ENCODE measurements at regions not wholly inside any gene's neighbourhood (a gene's known extent, or its start where the extent isn't known, plus 50 kb on each side); places are given as distances from the start of the nearest gene placed in this dataset.

- no peaks in the 10 kb centered on the region for H3K27me3 ChIP-seq (ENCODE audit: insufficient read depth, low read length)
Measured at GRCh38 chr17:74052993-74053711, 150.3 kb upstream of the RPL38 start.

GRCh38 chr17:74053712-74054078 is 149.8 kb upstream of the RPL38 start:
- no peaks in the 10 kb centered on the region for H3K4me1 ChIP-seq (ENCODE audit: insufficient read depth, low read length)
- no peak overlapping the region for H3K4me3 ChIP-seq (ENCODE audit: low read length)
- no peaks in the 10 kb centered on the region for H3K27me3 ChIP-seq (ENCODE audit: insufficient read depth, low read length)
- no peaks in the 10 kb centered on the region for H3K9me3 ChIP-seq (ENCODE audit: insufficient read depth, low read depth, low read length)
- H3K36me3 ChIP-seq (ENCODE audit: insufficient read depth, low read depth, low read length), result no peaks in the 10 kb centered on the region
- no peak overlapping the region for H3K27ac ChIP-seq (ENCODE audit: low read length)
- H3K9ac ChIP-seq (ENCODE audit: low read depth, low read length), result no peak overlapping the region

More at GRCh38 chr17:74052993-74053711, 150.3 kb upstream of the RPL38 start:
- H3K36me3 ChIP-seq (ENCODE audit: insufficient read depth, low read depth, low read length), result no peaks in the 10 kb centered on the region
- no peaks in the 10 kb centered on the region for H3K9me3 ChIP-seq (ENCODE audit: insufficient read depth, low read depth, low read length)
- no peak overlapping the region for H3K9ac ChIP-seq (ENCODE audit: low read depth, low read length)
- H3K27ac ChIP-seq (ENCODE audit: low read length), result no peak overlapping the region
- H3K4me3 ChIP-seq (ENCODE audit: low read length), result no peak overlapping the region
- H3K4me1 ChIP-seq (ENCODE audit: insufficient read depth, low read length), result no peaks in the 10 kb centered on the region

GRCh38 chr17:74054249-74054648 is 149.2 kb upstream of the RPL38 start:
- H3K27me3 ChIP-seq (ENCODE audit: insufficient read depth, low read length), result no peaks in the 10 kb centered on the region

GRCh38 chr17:74055508-74056160 is 147.8 kb upstream of the RPL38 start:
- Histone ChIP-seq H3K36me3 (ENCODE audit: insufficient read depth, low read depth, low read length) (no peaks in the 10 kb centered on the region), H3K9ac (ENCODE audit: low read depth, low read length) (no peak overlapping the region), H3K27ac (ENCODE audit: low read length) (no peak overlapping the region), H3K4me3 (ENCODE audit: low read length) (no peak overlapping the region), H3K27me3 (ENCODE audit: insufficient read depth, low read length) (no peaks in the 10 kb centered on the region), H3K4me1 (ENCODE audit: insufficient read depth, low read length) (no peaks in the 10 kb centered on the region), H3K9me3 (ENCODE audit: insufficient read depth, low read depth, low read length) (no peaks in the 10 kb centered on the region)

More at GRCh38 chr17:74054249-74054648, 149.2 kb upstream of the RPL38 start:
- Histone ChIP-seq H3K9me3 (ENCODE audit: insufficient read depth, low read depth, low read length) (no peaks in the 10 kb centered on the region), H3K9ac (ENCODE audit: low read depth, low read length) (no peak overlapping the region), H3K4me1 (ENCODE audit: insufficient read depth, low read length) (no peaks in the 10 kb centered on the region), H3K27ac (ENCODE audit: low read length) (no peak overlapping the region), H3K4me3 (ENCODE audit: low read length) (no peak overlapping the region), H3K36me3 (ENCODE audit: insufficient read depth, low read depth, low read length) (no peaks in the 10 kb centered on the region)

- H3K4me3 ChIP-seq (ENCODE audit: low read length), result no peak overlapping the region
- no peaks in the 10 kb centered on the region for H3K27me3 ChIP-seq (ENCODE audit: insufficient read depth, low read length)
- no peak overlapping the region for H3K27ac ChIP-seq (ENCODE audit: low read length)
- H3K9me3 ChIP-seq (ENCODE audit: insufficient read depth, low read depth, low read length), result no peaks in the 10 kb centered on the region
- H3K4me1 ChIP-seq (ENCODE audit: insufficient read depth, low read length), result peaks cover 6% of the 10 kb centered on the region; the same call in 1 of the 2 replicates
- no peaks in the 10 kb centered on the region for H3K36me3 ChIP-seq (ENCODE audit: insufficient read depth, low read depth, low read length)
- H3K9ac ChIP-seq (ENCODE audit: low read depth, low read length), result no peak overlapping the region
Measured at GRCh38 chr17:74059479-74060240, 143.8 kb upstream of the RPL38 start.

- H3K27me3 ChIP-seq (ENCODE audit: insufficient read depth, low read length), result no peaks in the 10 kb centered on the region
- H3K9ac ChIP-seq (ENCODE audit: low read depth, low read length), result no peak overlapping the region
- no peak overlapping the region for H3K27ac ChIP-seq (ENCODE audit: low read length)
- no peaks in the 10 kb centered on the region for H3K36me3 ChIP-seq (ENCODE audit: insufficient read depth, low read depth, low read length)
- no peak overlapping the region for H3K4me3 ChIP-seq (ENCODE audit: low read length)
- peaks cover 6% of the 10 kb centered on the region; the same call in 1 of the 2 replicates for H3K4me1 ChIP-seq (ENCODE audit: insufficient read depth, low read length)
- no peaks in the 10 kb centered on the region for H3K9me3 ChIP-seq (ENCODE audit: insufficient read depth, low read depth, low read length)
Measured at GRCh38 chr17:74061758-74062157, 141.7 kb upstream of the RPL38 start.

GRCh38 chr17:74062234-74062633 is 141.2 kb upstream of the RPL38 start:
- no peaks in the 10 kb centered on the region for H3K36me3 ChIP-seq (ENCODE audit: insufficient read depth, low read depth, low read length)
- no peak overlapping the region for H3K9ac ChIP-seq (ENCODE audit: low read depth, low read length)
- no peaks in the 10 kb centered on the region for H3K9me3 ChIP-seq (ENCODE audit: insufficient read depth, low read depth, low read length)
- H3K27me3 ChIP-seq (ENCODE audit: insufficient read depth, low read length), result no peaks in the 10 kb centered on the region
- H3K4me3 ChIP-seq (ENCODE audit: low read length), result no peak overlapping the region
- no peak overlapping the region for H3K27ac ChIP-seq (ENCODE audit: low read length)
- peaks cover 6% of the 10 kb centered on the region; the same call in 1 of the 2 replicates for H3K4me1 ChIP-seq (ENCODE audit: insufficient read depth, low read length)

GRCh38 chr17:74063439-74063838 is 140.0 kb upstream of the RPL38 start:
- no peaks in the 10 kb centered on the region for H3K9me3 ChIP-seq (ENCODE audit: insufficient read depth, low read depth, low read length)
- no peak overlapping the region for H3K4me3 ChIP-seq (ENCODE audit: low read length)
- H3K27ac ChIP-seq (ENCODE audit: low read length), result no peak overlapping the region
- H3K27me3 ChIP-seq (ENCODE audit: insufficient read depth, low read length), result no peaks in the 10 kb centered on the region
- H3K36me3 ChIP-seq (ENCODE audit: insufficient read depth, low read depth, low read length), result no peaks in the 10 kb centered on the region
- no peak overlapping the region for H3K9ac ChIP-seq (ENCODE audit: low read depth, low read length)
- peaks cover 6% of the 10 kb centered on the region; the same call in 1 of the 2 replicates for H3K4me1 ChIP-seq (ENCODE audit: insufficient read depth, low read length)

- Histone ChIP-seq H3K4me3 (ENCODE audit: low read length) (no peak overlapping the region), H3K27ac (ENCODE audit: low read length) (no peak overlapping the region), H3K27me3 (ENCODE audit: insufficient read depth, low read length) (no peaks in the 10 kb centered on the region), H3K4me1 (ENCODE audit: insufficient read depth, low read length) (no peaks in the 10 kb centered on the region), H3K9me3 (ENCODE audit: insufficient read depth, low read depth, low read length) (no peaks in the 10 kb centered on the region), H3K36me3 (ENCODE audit: insufficient read depth, low read depth, low read length) (no peaks in the 10 kb centered on the region), H3K9ac (ENCODE audit: low read depth, low read length) (no peak overlapping the region)
Measured at GRCh38 chr17:74070374-74070773, 133.1 kb upstream of the RPL38 start.

- Histone ChIP-seq H3K4me1 (ENCODE audit: insufficient read depth, low read length) (no peaks in the 10 kb centered on the region), H3K9ac (ENCODE audit: low read depth, low read length) (no peak overlapping the region), H3K4me3 (ENCODE audit: low read length) (no peak overlapping the region), H3K9me3 (ENCODE audit: insufficient read depth, low read depth, low read length) (0 out of 2 replicates have a peak, but pooled peaks cover 4% of the 10 kb centered on the region), H3K36me3 (ENCODE audit: insufficient read depth, low read depth, low read length) (no peaks in the 10 kb centered on the region), H3K27ac (ENCODE audit: low read length) (no peak overlapping the region), H3K27me3 (ENCODE audit: insufficient read depth, low read length) (no peaks in the 10 kb centered on the region)
Measured at GRCh38 chr17:74070998-74071679, 132.3 kb upstream of the RPL38 start.

- Histone ChIP-seq H3K9me3 (ENCODE audit: insufficient read depth, low read depth, low read length) (0 out of 2 replicates have a peak, but pooled peaks cover 4% of the 10 kb centered on the region), H3K27ac (ENCODE audit: low read length) (no peak overlapping the region), H3K9ac (ENCODE audit: low read depth, low read length) (no peak overlapping the region)
Measured at GRCh38 chr17:74072340-74072739, 131.1 kb upstream of the RPL38 start.

More at GRCh38 chr17:74072340-74072739, 131.1 kb upstream of the RPL38 start:
- Histone ChIP-seq H3K27me3 (ENCODE audit: insufficient read depth, low read length) (no peaks in the 10 kb centered on the region), H3K4me1 (ENCODE audit: insufficient read depth, low read length) (no peaks in the 10 kb centered on the region), H3K4me3 (ENCODE audit: low read length) (no peak overlapping the region), H3K36me3 (ENCODE audit: insufficient read depth, low read depth, low read length) (no peaks in the 10 kb centered on the region)

All from iPS-20b (cell line).